ENCODE measurements at regions not wholly inside any gene's neighbourhood (a gene's known extent, or its start where the extent isn't known, plus 50 kb on each side); places are given as distances from the start of the nearest gene placed in this dataset.

DNA sequence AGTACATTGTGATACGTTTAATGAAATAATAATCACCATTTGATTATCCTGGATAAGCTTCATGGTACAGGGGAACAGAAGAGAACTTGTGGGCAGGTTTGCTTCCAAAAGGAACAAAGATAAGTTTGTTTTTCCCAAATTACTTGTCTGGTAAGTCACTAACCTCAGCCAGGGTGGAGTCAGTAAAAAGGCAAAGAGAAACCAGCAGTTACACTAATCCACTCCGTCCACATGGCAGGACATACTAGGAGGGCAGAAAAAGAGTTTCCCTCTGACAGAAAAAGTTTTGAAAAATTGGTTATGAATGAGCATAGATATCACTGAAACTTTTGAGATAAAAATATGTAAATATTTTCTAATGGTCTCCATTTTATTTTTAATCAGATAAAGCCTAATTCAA is 285.9 kb downstream of the IL15 start:
- DNase-seq: no peak

DNA sequence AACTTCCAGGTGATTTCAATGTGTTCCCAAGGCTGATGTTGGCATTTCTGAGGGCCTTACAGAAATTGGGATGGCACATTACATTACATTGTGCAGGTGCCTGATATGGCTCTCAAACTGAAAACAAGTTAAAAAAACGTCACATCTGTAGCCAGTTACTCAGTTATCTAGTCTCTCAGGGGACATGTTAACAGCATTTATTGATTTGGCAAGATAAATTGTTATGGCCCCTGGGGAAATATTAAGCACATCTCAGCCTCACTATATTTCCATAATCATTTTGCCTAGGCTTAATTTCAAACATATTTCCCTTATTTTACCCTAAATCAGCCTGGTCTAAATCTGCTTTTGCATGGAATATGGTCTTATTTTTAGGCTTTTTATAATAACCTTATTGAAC is 290.0 kb downstream of the IL15 start:
- DNase-seq: no peak

DNA sequence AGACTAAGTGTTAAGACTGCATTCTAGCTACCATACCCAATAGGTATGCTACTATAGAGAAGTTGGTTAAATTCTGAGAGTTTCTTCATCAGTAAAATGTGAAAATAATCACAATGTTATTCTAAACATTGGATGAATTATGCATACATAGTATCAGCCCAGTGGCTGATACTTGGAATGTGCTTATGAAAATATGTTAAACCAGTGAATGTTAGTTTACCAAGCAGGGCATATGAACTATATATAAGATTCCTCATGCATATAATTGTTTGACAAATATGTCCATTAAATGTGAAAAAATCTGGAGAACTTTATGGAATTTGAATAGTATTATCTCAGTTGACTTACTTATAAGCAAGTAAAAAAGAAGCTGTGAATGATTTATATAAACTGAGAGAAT is 296.1 kb downstream of the IL15 start:
- DNase-seq: no peak

DNA sequence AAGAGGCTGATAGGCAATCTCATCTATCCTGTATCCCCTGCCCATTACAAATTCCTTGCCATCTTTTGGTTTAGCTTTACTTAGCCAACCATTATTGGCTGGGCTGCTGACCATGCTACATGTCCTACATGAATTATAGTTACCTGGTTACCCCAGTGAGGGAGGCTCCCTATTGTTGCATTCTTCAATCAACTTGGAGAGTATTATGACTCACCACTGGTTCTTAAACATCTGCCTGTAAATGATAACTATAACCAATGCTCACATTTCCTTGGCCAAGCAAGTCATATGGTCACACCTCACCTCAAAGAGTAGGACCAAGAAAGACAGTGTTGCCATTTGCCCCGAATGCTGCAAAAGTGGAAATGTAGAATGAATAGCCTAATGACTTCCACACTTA is 297.6 kb downstream of the IL15 start:
- no peak for DNase-seq

DNA sequence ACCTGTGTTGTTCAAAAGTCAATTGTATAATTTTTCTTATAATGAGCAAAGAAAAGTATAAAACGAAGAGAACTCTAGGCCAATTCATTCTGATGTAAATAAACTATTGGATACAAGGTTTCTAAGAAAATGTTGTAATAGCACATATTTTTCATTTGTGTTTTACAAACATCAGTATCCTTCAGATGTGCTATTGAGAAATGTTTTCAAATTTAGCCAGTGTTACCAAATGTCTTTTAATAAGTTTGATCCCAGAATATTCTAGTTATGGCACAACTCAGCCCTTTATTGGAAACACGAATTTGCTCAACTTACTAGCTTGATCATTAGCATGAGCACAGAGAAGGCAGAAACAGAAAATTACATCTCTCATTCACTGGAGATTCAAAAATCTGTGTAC is 319.3 kb downstream of the IL15 start:
- no peak for DNase-seq

DNA sequence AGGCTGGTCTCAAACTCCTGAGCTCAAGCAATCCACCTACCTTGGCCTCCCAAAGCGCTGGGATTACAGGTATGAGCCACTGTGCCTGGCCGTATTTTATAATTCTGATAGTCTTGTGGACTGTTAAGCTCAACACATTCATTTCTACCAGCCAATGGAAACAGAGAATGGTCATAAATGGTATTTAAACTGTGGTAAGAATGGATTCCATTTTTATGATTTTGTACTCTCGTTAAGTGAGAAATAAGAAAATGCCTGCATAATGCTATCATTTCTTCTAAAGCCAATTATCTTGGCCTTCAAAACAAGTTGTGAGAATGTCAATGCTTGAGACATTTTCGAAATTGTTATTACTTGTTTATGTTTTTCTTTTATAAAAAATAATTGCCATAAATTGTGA is 321.0 kb downstream of the IL15 start:
- DNase-seq: no peak

DNA sequence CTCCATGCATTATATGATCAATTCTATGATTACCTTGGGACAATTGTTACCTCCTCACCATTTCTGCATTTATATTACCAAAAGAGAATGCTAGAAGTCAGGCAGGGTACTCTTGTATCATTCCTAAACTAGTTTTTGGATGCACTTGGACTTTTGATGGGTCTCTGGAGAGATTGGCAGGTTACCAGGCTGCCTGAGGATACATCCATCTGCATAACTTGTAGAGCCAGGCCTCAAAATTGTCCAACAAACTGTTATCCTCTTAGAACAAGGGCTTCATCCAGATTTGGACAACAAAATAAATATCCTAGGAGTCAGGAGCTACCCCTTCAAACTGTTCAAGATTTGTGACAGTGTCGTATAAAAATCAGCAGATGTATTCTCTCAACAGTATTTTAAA is 326.1 kb downstream of the IL15 start:
- DNase-seq: no peak

DNA sequence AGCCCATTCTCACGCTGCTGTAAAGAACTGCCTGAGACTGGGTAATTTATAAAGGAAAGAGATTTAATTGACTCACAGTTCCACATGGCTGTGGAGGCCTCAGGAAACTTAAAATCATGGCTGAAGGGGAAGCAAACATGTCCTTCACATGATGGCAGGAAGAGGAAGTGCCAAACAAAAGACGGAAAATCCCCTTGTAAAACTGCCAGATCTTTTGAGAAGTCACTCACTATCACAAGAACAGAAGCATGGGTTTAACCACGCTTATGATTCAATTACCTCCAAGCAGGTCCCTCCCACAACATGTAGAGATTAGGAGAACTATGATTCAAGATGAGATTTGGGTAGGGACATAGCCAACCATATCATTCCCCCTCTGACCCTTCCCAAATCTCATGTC is 335.5 kb downstream of the IL15 start:
- no peak for DNase-seq

DNA sequence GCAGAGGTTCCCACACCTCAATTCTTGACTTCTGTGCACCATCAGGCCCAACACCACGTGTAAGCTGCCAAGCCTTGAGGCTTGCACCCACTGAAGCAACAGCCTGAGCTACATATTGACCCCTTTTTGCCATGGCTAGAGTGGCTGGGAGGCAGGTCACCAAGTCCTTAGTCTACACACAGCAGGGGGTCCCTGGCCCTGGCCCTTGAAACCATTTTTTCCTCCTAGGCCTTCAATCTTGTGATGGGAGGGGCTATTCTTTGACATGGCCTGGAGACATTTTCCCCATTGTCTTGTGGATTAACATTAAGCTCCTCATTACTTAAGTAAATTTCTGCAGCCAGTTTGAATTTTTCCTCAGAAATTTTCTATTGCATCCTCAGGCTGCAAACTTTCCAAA is 336.6 kb downstream of the IL15 start:
- no peak for DNase-seq

All from NCI-H2081 (cell line).